Neutrophil (primary cell): ENCODE measurements at regions not wholly inside any gene's neighbourhood (a gene's known extent, or its start where the extent isn't known, plus 50 kb on each side); places are given as distances from the start of the nearest gene placed in this dataset.

Experiments used
- H3K27ac ChIP-seq: fragments of 200-600 bp; sonication (generic); 2 replicates; pipeline ENCODE4 v1.5.1; 2016; ENCODE audit warnings: mild to moderate bottlenecking, moderate library complexity
- H3K27me3 ChIP-seq: fragments of 200-600 bp; sonication (generic); 2 replicates; pipeline ENCODE4 v1.6.0; 2016; ENCODE audit warnings: mild to moderate bottlenecking
- H3K36me3 ChIP-seq: fragments of 200-600 bp; sonication (generic); 2 replicates; pipeline ENCODE4 v1.5.1; 2017
- H3K4me1 ChIP-seq, 2 experiments: fragments of 200-600 bp in 1 of 2; sonication (generic) in 1 of 2; 1 replicate in 1 of 2; 2 replicates in 1 of 2; pipeline versions ENCODE4 v1.5.1 to v1.6.1; 2013 to 2016; ENCODE audit warnings: low read depth in 1 of 2, low read length in 1 of 2, mild to moderate bottlenecking in 1 of 2, moderate library complexity in 1 of 2; ENCODE audit not compliant: control insufficient read depth in 1 of 2, insufficient read depth in 1 of 2
- H3K4me3 ChIP-seq, 2 experiments: fragments of 200-600 bp in 1 of 2; sonication (generic) in 1 of 2; 1 replicate in 1 of 2; 2 replicates in 1 of 2; pipeline ENCODE4 v1.5.1; 2013 to 2016; ENCODE audit warnings: low read depth in 1 of 2, low read length in 1 of 2, mild to moderate bottlenecking in 1 of 2, moderate library complexity in 1 of 2
- H3K9me3 ChIP-seq: fragments of 200-600 bp; sonication (generic); 2 replicates; pipeline ENCODE4 v1.5.1; 2016
- CTCF ChIP-seq: fragments of 200-600 bp; sonication (generic); IDR thresholded peaks from 2 replicates; pipeline ENCODE4 v1.5.1; 2016; ENCODE audit warnings: antibody characterized with exemption

- Histone ChIP-seq H3K4me3 (no peak overlapping the region), H3K36me3 (no peaks in the 10 kb centered on the region), H3K27ac (no peak overlapping the region), H3K4me1 (no peaks in the 10 kb centered on the region), H3K27me3 (peaks cover 22% of the 10 kb centered on the region), H3K9me3 (no peaks in the 10 kb centered on the region)
- TF ChIP-seq CTCF: no peak
Observed at GRCh38 chr5:133876266-133876665, 92.2 kb downstream of the C5orf15 start.

DNA sequence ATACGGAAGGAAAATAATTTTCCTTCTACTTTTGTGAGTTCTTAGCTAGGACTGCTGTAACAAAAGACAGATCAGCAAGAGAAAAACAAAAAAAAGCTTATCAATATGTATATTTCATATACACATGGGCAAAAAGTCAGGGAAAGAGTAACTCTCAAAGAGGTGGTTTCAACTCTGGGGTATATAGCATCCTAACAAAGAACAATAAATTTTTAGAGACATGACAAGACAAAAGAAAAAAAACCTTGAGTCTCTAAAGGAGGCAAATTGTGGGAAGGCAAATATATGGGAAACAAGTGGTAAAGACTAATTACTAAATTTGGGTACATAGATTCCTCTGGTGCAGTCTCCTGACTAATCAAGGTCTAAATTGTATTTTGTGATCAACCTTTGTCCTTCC, 93.2 kb downstream of the C5orf15 start:
- Histone ChIP-seq H3K4me1 (no peaks in the 10 kb centered on the region), H3K36me3 (no peaks in the 10 kb centered on the region), H3K4me3 (no peak overlapping the region), H3K9me3 (no peaks in the 10 kb centered on the region), H3K27me3 (peaks cover 31% of the 10 kb centered on the region), H3K27ac (no peak overlapping the region)
- TF ChIP-seq CTCF: no peak

- no peaks in the 10 kb centered on the region for H3K36me3 ChIP-seq
Observed at GRCh38 chr5:133873449-133873848, 95.0 kb downstream of the C5orf15 start.

DNA sequence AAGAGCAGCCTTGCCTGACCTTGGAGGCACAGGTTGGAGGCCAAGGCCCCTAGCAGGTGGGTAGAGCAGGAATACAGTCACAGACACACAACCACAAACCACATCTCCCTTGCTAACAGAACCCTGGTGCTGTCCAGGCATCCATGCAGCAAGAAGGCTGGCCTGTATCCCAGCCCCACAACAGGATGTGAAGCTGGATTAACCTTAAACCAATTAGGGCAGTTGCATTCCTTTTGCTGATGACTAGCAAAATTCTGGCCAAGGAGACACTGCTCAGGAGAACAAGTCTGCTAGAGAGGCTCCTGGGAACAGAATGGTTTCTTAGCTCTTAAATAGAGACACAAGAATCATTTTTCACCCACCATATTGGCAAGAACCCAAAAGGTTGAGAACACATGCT, 97.8 kb downstream of the C5orf15 start:
- Histone ChIP-seq H3K4me1 (no peaks in the 10 kb centered on the region), H3K4me3 (no peak overlapping the region), H3K9me3 (no peaks in the 10 kb centered on the region), H3K27me3 (peaks cover 40% of the 10 kb centered on the region), H3K36me3 (no peaks in the 10 kb centered on the region), H3K27ac (no peak overlapping the region)
- TF ChIP-seq CTCF: no peak

More at GRCh38 chr5:133873449-133873848, 95.0 kb downstream of the C5orf15 start:
- H3K9me3 ChIP-seq: no peaks in the 10 kb centered on the region
- no peak for TF ChIP-seq CTCF
- H3K4me3 ChIP-seq: no peak overlapping the region
- H3K27ac ChIP-seq: no peak overlapping the region
- no peaks in the 10 kb centered on the region for H3K4me1 ChIP-seq
- H3K27me3 ChIP-seq: peaks cover 42% of the 10 kb centered on the region

DNA sequence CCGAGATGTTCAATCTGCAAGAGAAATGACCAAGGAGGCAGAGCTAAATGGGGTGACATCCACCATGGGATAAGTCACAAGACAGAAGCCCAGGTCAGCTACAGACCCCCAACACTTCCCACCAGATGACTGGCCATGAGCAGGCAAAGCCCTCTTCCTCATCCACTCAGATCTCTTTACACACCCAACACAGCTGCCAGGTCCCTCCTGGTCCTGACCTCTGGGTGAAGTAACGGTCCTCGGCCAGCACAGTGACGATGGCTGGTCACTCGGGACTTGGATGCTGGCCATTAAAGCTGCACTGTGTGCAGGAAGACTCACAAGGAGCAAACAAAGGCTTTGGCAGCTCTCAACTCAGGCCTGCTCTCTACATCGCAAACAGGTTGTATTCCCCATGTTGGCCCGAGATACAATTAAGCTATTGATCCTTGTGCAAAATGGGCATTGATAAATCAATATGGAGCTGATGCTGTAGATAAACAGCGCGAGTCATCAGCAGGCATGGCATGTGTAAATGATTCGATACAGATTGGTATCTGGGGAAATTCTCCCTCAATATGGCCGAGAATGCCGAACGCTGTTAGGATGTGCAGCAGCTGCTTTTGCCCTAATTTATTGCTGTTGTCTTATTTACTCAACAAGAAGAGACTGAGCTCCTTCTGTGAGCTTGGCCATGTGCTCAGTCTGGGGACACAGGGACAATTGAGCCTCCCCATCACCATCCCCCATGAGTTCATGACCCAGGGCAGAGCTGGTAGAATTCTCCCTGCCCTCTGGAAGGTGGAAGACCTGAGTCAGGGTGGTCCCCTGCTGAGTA, 98.7 kb downstream of the C5orf15 start:
- Histone ChIP-seq H3K27ac (no peak overlapping the region), H3K36me3 (no peaks in the 10 kb centered on the region), H3K4me3 (no peak overlapping the region), H3K27me3 (peaks cover 37% of the 10 kb centered on the region), H3K9me3 (no peaks in the 10 kb centered on the region), H3K4me1 (no peaks in the 10 kb centered on the region)
- TF ChIP-seq CTCF: no peak
